Kidney epithelial cell (primary cell): ENCODE measurements at regions not wholly inside any gene's neighbourhood (a gene's known extent, or its start where the extent isn't known, plus 50 kb on each side); places are given as distances from the start of the nearest gene placed in this dataset.

Source experiments
- DNase-seq: peaks from one replicate; pipeline ENCODE4 v3.0.0-alpha.2; 2010; ENCODE audit warnings: low read depth
- H3K27me3 ChIP-seq: 2 replicates; pipeline ENCODE4 v1.6.0; 2011; ENCODE audit warnings: low read length; ENCODE audit not compliant: control insufficient read depth, insufficient read depth
- H3K36me3 ChIP-seq: 2 replicates; pipeline ENCODE4 v1.5.1; 2011; ENCODE audit warnings: low read length; ENCODE audit not compliant: control insufficient read depth, insufficient read depth
- H3K4me3 ChIP-seq: 2 replicates; pipeline ENCODE4 v1.5.1; 2011; ENCODE audit warnings: low read depth, mild to moderate bottlenecking, control low read depth, low read length
- CTCF ChIP-seq: IDR thresholded peaks from 2 replicates; pipeline ENCODE4 v1.5.1; 2011; ENCODE audit warnings: mild to moderate bottlenecking, moderate library complexity, low read length, control low read depth, inconsistent platforms; ENCODE audit not compliant: insufficient read depth, poor library complexity, severe bottlenecking

GRCh38 chr4:114296126-114296525 is 302.5 kb upstream of the UGT8 start:
- no peak for TF ChIP-seq CTCF
- DNase-seq, result no peak
- H3K36me3 ChIP-seq, result no peaks in the 10 kb centered on the region
- H3K27me3 ChIP-seq, result no peaks in the 10 kb centered on the region
- H3K4me3 ChIP-seq, result no peak overlapping the region

- no peak for TF ChIP-seq CTCF
- no peak for DNase-seq
- Histone ChIP-seq H3K4me3 (no peak overlapping the region), H3K27me3 (no peaks in the 10 kb centered on the region), H3K36me3 (no peaks in the 10 kb centered on the region)
Measured at GRCh38 chr4:114302472-114302871, 296.1 kb upstream of the UGT8 start.

GRCh38 chr4:114304046-114304445 is 294.6 kb upstream of the UGT8 start:
- H3K4me3 ChIP-seq, result no peak overlapping the region
- H3K36me3 ChIP-seq, result no peaks in the 10 kb centered on the region
- no peak for DNase-seq
- H3K27me3 ChIP-seq, result no peaks in the 10 kb centered on the region
- TF ChIP-seq CTCF, result no peak

GRCh38 chr4:114304567-114304966 is 294.0 kb upstream of the UGT8 start:
- TF ChIP-seq CTCF, result no peak

GRCh38 chr4:114306946-114307345 is 291.7 kb upstream of the UGT8 start:
- no peak for TF ChIP-seq CTCF
- Histone ChIP-seq H3K36me3 (no peaks in the 10 kb centered on the region), H3K27me3 (no peaks in the 10 kb centered on the region), H3K4me3 (no peak overlapping the region)
- no peak for DNase-seq

More at GRCh38 chr4:114304567-114304966, 294.0 kb upstream of the UGT8 start:
- H3K4me3 ChIP-seq, result no peak overlapping the region
- no peak for DNase-seq
- H3K27me3 ChIP-seq, result no peaks in the 10 kb centered on the region
- no peaks in the 10 kb centered on the region for H3K36me3 ChIP-seq

GRCh38 chr4:114310296-114310925 is 288.2 kb upstream of the UGT8 start:
- Histone ChIP-seq H3K4me3 (no peak overlapping the region), H3K36me3 (no peaks in the 10 kb centered on the region), H3K27me3 (no peaks in the 10 kb centered on the region)
- DNase-seq, result no peak
- TF ChIP-seq CTCF, result no peak
